IMR-90 (cell line): ENCODE measurements at regions not wholly inside any gene's neighbourhood (a gene's known extent, or its start where the extent isn't known, plus 50 kb on each side); places are given as distances from the start of the nearest gene placed in this dataset.

Experiments
- ATAC-seq: fragments of 200-7000 bp; cut with Tn5 transposase; 2 replicates; pipeline ENCODE4 v1.9.1; 2020; ENCODE audit warnings: low read depth, mild to moderate bottlenecking, moderate library complexity
- BruUV-seq: library from RNA; stranded (reverse); fragments of 400-500 nt; replicated peaks from 2 replicates; lab custom pipeline; 2021; lab: Mats Ljungman, UMichigan
- CTCF ChIA-PET: fragments of 300-600 bp; formaldehyde crosslinking; extraction: SDS; loops from one replicate; lab custom pipeline; 2021; ENCODE audit warnings: antibody characterized with exemption; lab: Yijun Ruan, JAX
- POLR2A ChIA-PET: fragments of 300-600 bp; sonication (Branson Sonifier 250); formaldehyde crosslinking; loops from one replicate; lab custom pipeline; 2022; ENCODE audit warnings: antibody characterized with exemption; ENCODE audit not compliant: unreplicated experiment; lab: Charles Lee
- DNase-seq: peaks from one replicate; pipeline ENCODE4 v3.0.0; 2013
- H2AFZ ChIP-seq: replicated peaks from 2 replicates; pipeline ENCODE3; 2013; ENCODE audit warnings: low read length, mild to moderate bottlenecking; ENCODE audit not compliant: poor library complexity
- H2AK5ac ChIP-seq: 2 replicates; pipeline ENCODE4 v1.6.1; 2013; ENCODE audit warnings: low read depth, low read length, inconsistent platforms
- H2AK9ac ChIP-seq: replicated peaks from 2 replicates; pipeline ENCODE3; 2013; ENCODE audit warnings: mild to moderate bottlenecking, low read depth, low read length, moderate library complexity; ENCODE audit not compliant: poor library complexity
- H2BK120ac ChIP-seq: 2 replicates; pipeline ENCODE4 v1.6.1; 2013; ENCODE audit warnings: low read depth, low read length, inconsistent platforms
- H2BK15ac ChIP-seq: 3 replicates; pipeline ENCODE4 v1.6.1; 2013; ENCODE audit warnings: low read depth, low read length, inconsistent platforms
- H2BK20ac ChIP-seq: 2 replicates; pipeline ENCODE4 v1.6.1; 2013; ENCODE audit warnings: low read depth, mild to moderate bottlenecking, inconsistent platforms, low read length, moderate library complexity
- H2BK5ac ChIP-seq: 2 replicates; pipeline ENCODE4 v1.6.1; 2013; ENCODE audit warnings: mild to moderate bottlenecking, low read depth, low read length, inconsistent platforms; ENCODE audit not compliant: poor library complexity, severe bottlenecking
- H3K14ac ChIP-seq: replicated peaks from 2 replicates; pipeline ENCODE4 v1.6.1; 2013; ENCODE audit warnings: low read depth, low read length, inconsistent platforms
- H3K18ac ChIP-seq: 2 replicates; pipeline ENCODE4 v1.6.1; 2013; ENCODE audit warnings: low read depth, low read length, control low read depth
- H3K23ac ChIP-seq: 2 replicates; pipeline ENCODE4 v1.6.1; 2013; ENCODE audit warnings: low read depth, low read length, inconsistent platforms
- H3K27ac ChIP-seq: 2 replicates; pipeline ENCODE4 v1.5.1; 2013; ENCODE audit warnings: mild to moderate bottlenecking, control low read depth, low read length; ENCODE audit not compliant: insufficient read depth
- H3K27me3 ChIP-seq: 2 replicates; pipeline ENCODE4 v1.6.1; 2013; ENCODE audit warnings: low read length; ENCODE audit not compliant: control insufficient read depth, insufficient read depth
- H3K36me3 ChIP-seq: 2 replicates; pipeline ENCODE4 v1.6.1; 2013; ENCODE audit warnings: low read length, mixed read lengths; ENCODE audit not compliant: control insufficient read depth, insufficient read depth
- H3K4ac ChIP-seq: 2 replicates; pipeline ENCODE4 v1.6.1; 2013; ENCODE audit warnings: low read depth, low read length, inconsistent platforms
- H3K4me1 ChIP-seq: 2 replicates; pipeline ENCODE4 v1.6.1; 2013; ENCODE audit warnings: low read length, mixed read lengths; ENCODE audit not compliant: control insufficient read depth, insufficient read depth
- H3K4me2 ChIP-seq: 2 replicates; pipeline ENCODE4 v1.6.1; 2013; ENCODE audit warnings: low read depth, mild to moderate bottlenecking, control low read depth, low read length, moderate library complexity
- H3K4me3 ChIP-seq: 2 replicates; pipeline ENCODE4 v1.5.1; 2013; ENCODE audit warnings: low read depth, mild to moderate bottlenecking, control low read depth, low read length, moderate library complexity; ENCODE audit not compliant: insufficient read depth
- H3K56ac ChIP-seq: 2 replicates; pipeline ENCODE4 v1.6.1; 2013; ENCODE audit warnings: low read length, inconsistent platforms; ENCODE audit not compliant: insufficient read depth; ENCODE audit errors: extremely low read depth
- H3K79me1 ChIP-seq, 2 experiments: 2 replicates each; pipeline ENCODE4 v1.6.1; 2013; ENCODE audit warnings: low read length in 2 of 2, inconsistent platforms in 1 of 2, low read depth in 1 of 2
- H3K9ac ChIP-seq: 2 replicates; pipeline ENCODE4 v1.6.1; 2013; ENCODE audit warnings: low read depth, low read length, control low read depth
- H3K9me1 ChIP-seq: 2 replicates; pipeline ENCODE4 v1.6.1; 2013; ENCODE audit warnings: low read length, inconsistent platforms; ENCODE audit not compliant: insufficient read depth
- H3K9me3 ChIP-seq: 2 replicates; pipeline ENCODE4 v1.6.1; 2013; ENCODE audit warnings: low read length; ENCODE audit not compliant: control insufficient read depth, insufficient read depth
- H4K20me1 ChIP-seq: 2 replicates; pipeline ENCODE4 v1.6.1; 2013; ENCODE audit warnings: low read length, inconsistent platforms; ENCODE audit not compliant: insufficient read depth
- H4K5ac ChIP-seq: 2 replicates; pipeline ENCODE4 v1.6.1; 2013; ENCODE audit warnings: mild to moderate bottlenecking, low read depth, low read length, control low read depth
- H4K8ac ChIP-seq, 2 experiments: 2 replicates each; pipeline ENCODE4 v1.6.1; 2013; ENCODE audit warnings: low read depth in 2 of 2, low read length in 2 of 2, control low read depth in 1 of 2, inconsistent platforms in 1 of 2
- H4K91ac ChIP-seq: 2 replicates; pipeline ENCODE4 v1.6.1; 2013; ENCODE audit warnings: low read depth, low read length, inconsistent platforms; ENCODE audit not compliant: insufficient read depth
- BHLHE40 ChIP-seq: fragments of 150-350 bp; IDR thresholded peaks from 2 replicates; pipeline ENCODE4 v1.6.1; 2016; ENCODE audit warnings: mild to moderate bottlenecking, low read depth, low read length
- CEBPB ChIP-seq: IDR thresholded peaks from 2 replicates; pipeline ENCODE4 v1.6.1; 2012; ENCODE audit warnings: low read depth, low read length, improper control_type of control experiment
- CHD1 ChIP-seq: IDR thresholded peaks from 2 replicates; pipeline ENCODE4 v1.6.1; 2012; ENCODE audit warnings: low read depth, low read length, improper control_type of control experiment
- CTCF ChIP-seq: conservative IDR thresholded peaks from 2 replicates; pipeline ENCODE4 v1.5.1; 2012; ENCODE audit warnings: mild to moderate bottlenecking, low read depth, low read length, improper control_type of control experiment
- FOS ChIP-seq: fragments of 150-350 bp; IDR thresholded peaks from 2 replicates; pipeline ENCODE4 v1.6.1; 2016; ENCODE audit warnings: low read depth, low read length
- MAZ ChIP-seq: IDR thresholded peaks from 2 replicates; pipeline ENCODE4 v1.6.1; 2012; ENCODE audit warnings: low read depth, mild to moderate bottlenecking, low read length, improper control_type of control experiment, moderate library complexity, borderline replicate concordance
- NFE2L2 ChIP-seq: fragments of 150-350 bp; IDR thresholded peaks from 2 replicates; pipeline ENCODE4 v1.6.1; 2016; ENCODE audit warnings: low read depth, mild to moderate bottlenecking, low read length
- RCOR1 ChIP-seq: IDR thresholded peaks from 2 replicates; pipeline ENCODE4 v1.6.1; 2012; ENCODE audit warnings: mild to moderate bottlenecking, low read length, improper control_type of control experiment; ENCODE audit not compliant: insufficient replicate concordance
- WGBS, 2 experiments: methylation state at CpG; one replicate each; pipeline versions ENCODE4 v1.1.5 to v1.1.7; 2013; ENCODE audit warnings: missing lambda C conversion rate in 2 of 2; ENCODE audit not compliant: insufficient read length in 1 of 2; ENCODE audit errors: extremely low coverage in 2 of 2; 5-methylcytosine and 5-hydroxymethylcytosine counted together
- dilution Hi-C: fragments of 300-500 bp; cut with HindIII; formaldehyde crosslinking; loops from one replicate; pipeline ENCODE4 v1.14.3; 2018; ENCODE audit warnings: low sequenced_read_pairs; ENCODE audit not compliant: unreplicated experiment
- in situ Hi-C: fragments of 300-500 bp; cut with MboI; formaldehyde crosslinking; loops from 3 replicates; pipeline ENCODE4 v1.14.3; 2019; ENCODE audit warnings: low sequenced_read_pairs, inconsistent platforms, mixed read lengths
- intact Hi-C: fragments of 100-400 bp; cut with micrococcal nuclease; formaldehyde crosslinking; loops from 2 replicates; pipeline ENCODE4 v1.10.0; 2022
- TF ChIP-seq, protein P1 (sequence below): fragments of 150-350 bp; IDR thresholded peaks from 2 replicates; pipeline ENCODE4 v1.6.1; 2016; ENCODE audit warnings: low read depth, mild to moderate bottlenecking, low read length, moderate library complexity, borderline replicate concordance

DNA sequence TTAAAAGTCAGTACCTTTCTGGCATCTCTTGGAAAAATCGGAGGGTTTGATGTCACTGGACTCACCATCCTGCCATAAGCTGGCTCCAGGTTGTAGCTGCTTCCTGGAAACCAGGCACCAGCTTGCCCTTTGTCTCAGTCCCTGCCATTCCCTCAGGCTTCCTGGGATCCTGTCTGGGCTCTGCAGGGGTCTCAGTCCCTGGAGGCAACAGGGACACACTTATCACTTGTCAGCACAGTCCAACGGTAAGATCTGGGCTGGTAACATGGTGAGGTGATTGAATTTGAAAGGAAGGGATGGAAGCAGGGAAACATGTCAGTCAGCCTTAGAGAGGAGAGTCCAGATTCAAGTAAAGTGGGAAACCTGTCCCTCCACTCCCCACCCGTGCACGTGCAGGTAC, 147.6 kb upstream of the ECI2 start:
- H3K23ac ChIP-seq = no peak overlapping the region
- no peak overlapping the region for H3K56ac ChIP-seq
- no peaks in the 10 kb centered on the region for H3K9me3 ChIP-seq
- H2BK20ac ChIP-seq = no peak overlapping the region
- H2AK5ac ChIP-seq = no peak overlapping the region
- H3K4me1 ChIP-seq = peaks cover 5% of the 10 kb centered on the region
- dilution Hi-C loops (no loop called here), in situ Hi-C loops (no loop called here), intact Hi-C loops (no loop called here)
- ChIA-PET POLR2A (no interaction called here), CTCF (interaction anchor here (0.6 to 1.0 kb wide), 2 partner anchors 29 to 139 kb away, joined by 3 read pairs; no protein-coding TSS in a partner anchor)
- no peak overlapping the region for H3K14ac ChIP-seq
- H4K20me1 ChIP-seq = no peaks in the 10 kb centered on the region
- H4K8ac ChIP-seq = no peak overlapping the region
- H3K4me2 ChIP-seq = no peak overlapping the region
- no peak overlapping the region for H3K27ac ChIP-seq
- TF ChIP-seq FOS (no peak), CTCF (no peak), NFE2L2 (no peak), RCOR1 (no peak), BHLHE40 (no peak), MAZ (no peak), CEBPB (no peak), CHD1 (no peak)
- TF ChIP-seq, protein P1, sequence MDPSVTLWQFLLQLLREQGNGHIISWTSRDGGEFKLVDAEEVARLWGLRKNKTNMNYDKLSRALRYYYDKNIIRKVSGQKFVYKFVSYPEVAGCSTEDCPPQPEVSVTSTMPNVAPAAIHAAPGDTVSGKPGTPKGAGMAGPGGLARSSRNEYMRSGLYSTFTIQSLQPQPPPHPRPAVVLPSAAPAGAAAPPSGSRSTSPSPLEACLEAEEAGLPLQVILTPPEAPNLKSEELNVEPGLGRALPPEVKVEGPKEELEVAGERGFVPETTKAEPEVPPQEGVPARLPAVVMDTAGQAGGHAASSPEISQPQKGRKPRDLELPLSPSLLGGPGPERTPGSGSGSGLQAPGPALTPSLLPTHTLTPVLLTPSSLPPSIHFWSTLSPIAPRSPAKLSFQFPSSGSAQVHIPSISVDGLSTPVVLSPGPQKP = no peak
- no peak overlapping the region for H3K4ac ChIP-seq
- H2BK15ac ChIP-seq = no peak overlapping the region; the same call in 2 of the 3 replicates
- no peak overlapping the region for H2AFZ ChIP-seq
- ATAC-seq (no peak), DNase-seq (no peak)
- no peak overlapping the region for H4K91ac ChIP-seq
- H3K27me3 ChIP-seq = peaks cover 32% of the 10 kb centered on the region
- H3K79me1 ChIP-seq = no peaks in the 10 kb centered on the region
- H3K9me1 ChIP-seq = peaks cover 3% of the 10 kb centered on the region; the same call in 1 of the 2 replicates
- no peak overlapping the region for H2BK120ac ChIP-seq
- 67% methylated on average over 1 of the region's 4 CpGs; no CpG with 5 or more reads in 1 of the 2 experiments for WGBS, 2 experiments
- BruUV-seq = no TSS peak
- H2AK9ac ChIP-seq = no peak overlapping the region
- no peak overlapping the region for H4K5ac ChIP-seq
- H2BK5ac ChIP-seq = no peak overlapping the region
- no peak overlapping the region for H3K18ac ChIP-seq
- no peak overlapping the region for H3K9ac ChIP-seq
- no peak overlapping the region for H3K4me3 ChIP-seq
- H3K36me3 ChIP-seq = no peaks in the 10 kb centered on the region
